Right renal cortex interstitium (tissue), 3 donors: ENCODE measurements at regions not wholly inside any gene's neighbourhood (a gene's known extent, or its start where the extent isn't known, plus 50 kb on each side); places are given as distances from the start of the nearest gene placed in this dataset.

Experiments used
- DNase-seq, 3 donors: peaks; one replicate each; pipeline ENCODE4 v3.0.0-alpha.2; 2013; ENCODE audit warnings: low read depth in 3 of 3, low spot score in 2 of 3

DNA sequence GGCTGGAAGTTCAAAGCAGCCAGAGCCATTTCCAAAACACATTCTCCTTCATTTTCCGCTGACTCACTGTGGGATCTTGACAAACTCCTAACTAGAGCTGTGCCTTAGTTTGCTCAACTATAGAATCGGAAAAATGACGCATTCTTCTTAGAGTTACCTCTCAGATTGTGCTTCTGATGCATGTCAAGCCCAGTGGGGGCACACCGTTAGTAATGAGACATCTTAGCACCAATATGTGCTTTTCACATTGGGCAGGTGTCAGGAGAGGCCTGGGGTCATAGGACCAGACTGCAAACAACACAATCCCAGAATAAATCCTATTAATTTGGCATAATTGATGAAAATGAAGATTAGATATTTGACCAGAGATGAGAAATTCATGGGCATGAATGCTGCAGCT is 71.3 kb upstream of the UBE3A start:
- DNase-seq: no peak

DNA sequence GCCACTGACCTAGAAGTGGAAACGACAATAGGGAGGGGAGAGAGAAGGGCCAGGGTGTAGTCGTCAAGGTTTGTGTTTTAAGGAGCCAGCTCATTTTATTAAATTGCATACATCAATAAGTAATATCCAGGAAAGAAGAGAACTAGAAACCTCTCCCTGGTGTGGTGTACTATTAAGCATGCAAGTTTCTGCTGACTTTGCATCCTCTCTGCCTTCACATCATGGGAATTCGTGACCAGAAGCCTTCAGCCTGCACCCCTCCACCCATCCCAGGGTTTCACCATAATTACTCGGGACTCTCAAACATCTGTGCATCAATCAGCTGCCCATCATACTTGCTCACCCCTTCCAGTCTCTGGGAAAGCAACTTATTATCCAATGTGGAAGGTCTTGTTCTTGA is 70.9 kb upstream of the UBE3A start:
- no peak for DNase-seq

GRCh38 chr15:25508369-25509002 is 69.7 kb upstream of the UBE3A start:
- DNase-seq: peak in 1 of 3 donors; percentile 13

DNA sequence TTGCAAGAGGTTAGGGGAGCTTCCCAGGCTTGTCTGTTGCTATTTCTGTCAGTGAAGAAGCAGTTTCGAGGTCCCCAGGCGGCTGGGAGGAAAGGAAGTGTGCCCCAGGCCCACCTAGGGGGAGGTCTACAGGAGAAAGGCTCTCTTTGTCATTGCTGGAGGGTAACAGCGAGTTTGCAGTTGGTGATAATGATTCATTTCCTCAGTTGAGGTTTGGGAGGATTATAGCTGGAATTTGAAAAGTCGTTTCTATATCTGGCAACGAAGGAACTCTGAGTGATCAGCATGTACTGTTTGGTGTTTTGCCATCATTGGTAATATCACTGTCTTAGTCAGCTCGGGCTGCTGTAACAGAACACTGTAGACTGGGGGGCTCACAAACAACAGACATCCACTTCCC is 65.5 kb upstream of the UBE3A start:
- no peak for DNase-seq

DNA sequence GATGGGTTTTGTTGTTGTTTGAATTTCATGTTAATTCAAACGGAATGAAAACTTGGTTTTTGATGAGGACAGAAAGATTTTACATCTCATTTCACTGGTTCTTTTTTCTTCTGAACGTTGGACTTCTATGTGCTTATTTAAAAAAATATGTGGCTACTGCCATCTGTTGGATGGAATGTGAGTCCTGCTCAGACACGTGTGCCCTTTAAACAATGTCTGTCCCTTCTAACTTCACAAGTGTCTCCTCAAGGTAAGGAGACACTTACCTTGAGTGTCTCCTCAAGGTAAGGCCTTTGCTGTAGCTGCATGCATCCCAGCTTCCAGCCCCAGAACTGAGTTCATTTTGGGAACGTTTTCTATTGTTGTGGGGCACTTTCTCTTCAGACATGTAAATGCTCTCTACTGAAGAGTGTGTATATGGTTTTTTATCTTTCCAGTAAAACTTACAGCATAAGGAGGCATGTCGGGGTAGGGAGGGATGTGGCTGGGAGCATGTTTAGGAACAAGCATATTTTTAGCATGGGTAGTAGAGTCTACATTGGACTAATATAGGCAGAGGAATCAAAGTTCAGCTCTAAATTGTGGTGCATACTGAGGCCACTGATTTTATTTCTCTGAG is 63.1 kb upstream of the UBE3A start:
- DNase-seq: peak in 1 of 3 donors; percentile 18

- DNase-seq: no peak
These were observed 60.0 kb upstream of the UBE3A start for GRCh38 chr15:25498835-25499234.

- no peak for DNase-seq
These were observed 59.1 kb upstream of the UBE3A start for GRCh38 chr15:25497934-25498333.

DNA sequence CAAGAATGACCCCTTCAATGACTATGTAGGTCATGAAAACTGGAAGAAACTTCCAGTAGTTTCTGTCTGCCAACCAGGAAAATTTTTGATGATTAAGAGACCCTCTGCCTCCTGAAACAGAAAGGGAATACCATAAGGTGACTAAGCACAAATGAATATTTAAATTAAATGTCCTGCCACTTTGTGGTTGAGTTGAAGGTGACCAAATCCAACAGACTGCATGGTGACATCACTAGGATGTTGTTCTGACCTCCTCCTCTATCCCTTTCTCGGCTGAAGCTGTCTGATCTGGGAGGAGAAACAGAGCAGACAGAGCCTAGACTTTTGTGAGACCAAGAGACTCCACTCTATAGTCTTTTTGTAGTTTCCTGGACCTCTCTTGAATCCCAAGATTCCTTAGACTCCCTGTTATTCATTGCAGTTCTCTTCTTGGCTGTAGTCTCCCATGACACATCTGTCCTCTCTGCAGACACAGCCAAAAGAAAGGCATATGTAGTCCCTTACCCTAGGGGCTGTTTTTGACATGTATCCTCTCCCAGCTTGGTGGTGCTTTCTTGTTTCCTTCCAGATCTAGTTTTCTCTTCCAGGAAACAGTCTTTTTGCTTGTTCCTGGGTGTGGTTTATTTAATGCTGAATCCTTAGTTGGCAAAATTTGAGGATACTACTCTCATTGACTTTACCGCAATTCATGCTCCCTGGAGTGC is 55.2 kb upstream of the UBE3A start:
- no peak for DNase-seq

DNA sequence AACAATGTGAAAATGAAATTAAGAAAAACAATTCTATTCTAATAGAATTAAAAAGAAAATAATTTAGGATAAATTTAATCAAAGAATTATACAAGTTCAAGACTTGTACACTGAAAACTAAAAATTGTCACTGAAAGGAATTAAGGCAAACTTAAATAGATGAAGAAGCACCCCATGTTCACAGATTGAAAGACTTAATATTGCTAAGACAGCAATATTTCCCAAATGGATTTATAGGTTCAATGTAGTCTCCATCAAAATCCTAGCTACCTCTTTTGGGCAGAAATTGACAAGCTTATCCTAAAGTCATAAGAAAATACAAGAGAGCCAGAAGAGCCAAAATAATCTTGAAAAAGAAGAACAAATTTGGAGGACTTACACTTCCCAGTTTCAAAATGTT is 53.5 kb upstream of the UBE3A start:
- DNase-seq: no peak
